ENCODE measurements at regions not wholly inside any gene's neighbourhood (a gene's known extent, or its start where the extent isn't known, plus 50 kb on each side); places are given as distances from the start of the nearest gene placed in this dataset.

DNA sequence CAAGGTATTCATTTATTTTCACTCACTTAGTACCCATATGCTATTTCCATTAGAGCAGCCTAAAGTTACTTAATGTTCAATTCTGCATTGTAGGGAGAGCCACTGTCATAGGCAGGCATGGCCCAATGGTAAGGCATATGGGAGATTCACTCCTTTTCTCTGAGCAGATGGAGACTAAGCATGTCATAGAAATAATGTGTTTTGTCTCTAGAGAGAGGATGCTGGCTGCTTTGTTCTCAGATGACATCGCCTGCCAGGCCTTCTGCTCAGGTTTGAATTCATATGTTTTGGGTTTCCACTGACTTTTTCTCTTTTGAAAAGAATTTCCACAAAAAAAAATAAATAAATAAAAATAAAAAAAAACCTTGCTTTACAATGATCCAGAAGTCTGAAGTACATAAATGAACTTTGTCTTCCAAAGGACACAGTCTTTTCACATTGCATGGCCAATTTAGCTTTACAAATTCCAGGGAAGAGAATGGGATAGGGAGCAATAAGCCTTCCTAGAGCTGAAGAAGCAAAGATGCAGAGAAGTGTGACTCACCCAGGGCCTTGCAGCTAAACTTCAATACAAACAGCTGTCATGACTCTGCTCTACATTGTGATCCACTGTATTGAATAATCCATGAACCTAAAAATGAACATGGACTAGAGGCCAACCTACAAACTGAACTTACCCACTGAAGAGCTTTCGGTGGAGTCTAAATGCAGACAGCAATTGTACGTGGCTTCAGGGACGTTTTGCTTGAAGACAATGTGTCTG, 422.5 kb downstream of the CMPK2 start:
- TF ChIP-seq, protein P1, sequence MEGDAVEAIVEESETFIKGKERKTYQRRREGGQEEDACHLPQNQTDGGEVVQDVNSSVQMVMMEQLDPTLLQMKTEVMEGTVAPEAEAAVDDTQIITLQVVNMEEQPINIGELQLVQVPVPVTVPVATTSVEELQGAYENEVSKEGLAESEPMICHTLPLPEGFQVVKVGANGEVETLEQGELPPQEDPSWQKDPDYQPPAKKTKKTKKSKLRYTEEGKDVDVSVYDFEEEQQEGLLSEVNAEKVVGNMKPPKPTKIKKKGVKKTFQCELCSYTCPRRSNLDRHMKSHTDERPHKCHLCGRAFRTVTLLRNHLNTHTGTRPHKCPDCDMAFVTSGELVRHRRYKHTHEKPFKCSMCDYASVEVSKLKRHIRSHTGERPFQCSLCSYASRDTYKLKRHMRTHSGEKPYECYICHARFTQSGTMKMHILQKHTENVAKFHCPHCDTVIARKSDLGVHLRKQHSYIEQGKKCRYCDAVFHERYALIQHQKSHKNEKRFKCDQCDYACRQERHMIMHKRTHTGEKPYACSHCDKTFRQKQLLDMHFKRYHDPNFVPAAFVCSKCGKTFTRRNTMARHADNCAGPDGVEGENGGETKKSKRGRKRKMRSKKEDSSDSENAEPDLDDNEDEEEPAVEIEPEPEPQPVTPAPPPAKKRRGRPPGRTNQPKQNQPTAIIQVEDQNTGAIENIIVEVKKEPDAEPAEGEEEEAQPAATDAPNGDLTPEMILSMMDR (conservative IDR thresholded peaks at IDR 0.05), result no peak
- Mint-ChIP-seq H3K4me3 (no peak overlapping the region), H3K9me3 (no peaks in the 10 kb centered on the region), H3K36me3 (no peaks in the 10 kb centered on the region), H3K4me1 (ENCODE audit: unreplicated experiment) (peaks cover 24% of the 10 kb centered on the region), H3K27ac (no peak overlapping the region), H3K27me3 (no peaks in the 10 kb centered on the region)
- DNase-seq (ENCODE audit: extremely low spot score, unreplicated experiment), result no peak

DNA sequence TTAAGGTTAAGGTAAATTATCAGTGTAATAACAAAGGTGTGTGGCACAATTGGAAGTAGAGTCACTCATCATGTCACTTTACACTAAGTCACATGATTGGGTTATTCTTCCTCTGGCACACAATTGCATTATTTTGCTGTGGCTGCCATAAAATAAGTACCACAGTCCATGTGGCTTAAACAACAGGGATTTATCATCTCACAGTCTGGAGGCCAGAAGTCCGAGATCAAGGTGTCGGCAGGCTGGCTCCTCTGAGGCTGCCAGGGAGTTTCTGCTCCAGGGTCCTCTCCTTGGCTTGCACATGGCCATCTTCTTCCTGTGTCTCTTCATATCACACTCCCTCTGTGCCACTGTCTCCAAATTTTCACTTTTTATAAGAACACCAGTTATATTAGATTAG, 421.2 kb downstream of the CMPK2 start:
- TF ChIP-seq, protein P1 (conservative IDR thresholded peaks at IDR 0.05), result no peak
- Mint-ChIP-seq H3K4me3 (no peak overlapping the region), H3K9me3 (no peaks in the 10 kb centered on the region), H3K4me1 (ENCODE audit: unreplicated experiment) (peaks cover 31% of the 10 kb centered on the region), H3K27me3 (no peaks in the 10 kb centered on the region), H3K36me3 (no peaks in the 10 kb centered on the region), H3K27ac (no peak overlapping the region)
- DNase-seq (ENCODE audit: extremely low spot score, unreplicated experiment), result no peak

DNA sequence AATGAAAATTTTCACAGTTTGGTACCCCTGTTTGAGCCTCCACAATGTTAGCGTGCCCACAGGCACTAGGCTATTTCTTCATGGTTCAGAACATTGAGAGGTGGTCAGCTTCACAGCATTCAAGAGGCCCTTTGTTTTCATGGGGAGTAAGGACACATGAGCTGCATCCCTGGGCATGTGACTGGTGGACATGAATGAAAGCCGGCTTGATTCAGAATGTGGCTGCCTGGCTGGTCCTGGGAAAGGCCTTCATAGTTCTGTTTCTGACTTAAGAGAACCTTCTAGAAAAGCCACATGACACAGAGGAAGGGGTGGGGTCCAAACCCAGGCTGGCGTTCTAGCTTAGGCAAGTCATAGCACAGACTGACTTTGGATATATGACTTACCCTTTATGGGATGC, 420.6 kb downstream of the CMPK2 start:
- DNase-seq (ENCODE audit: extremely low spot score, unreplicated experiment), result no peak
- Mint-ChIP-seq H3K4me1 (ENCODE audit: unreplicated experiment) (peaks cover 31% of the 10 kb centered on the region), H3K27me3 (no peaks in the 10 kb centered on the region), H3K4me3 (no peak overlapping the region), H3K9me3 (no peaks in the 10 kb centered on the region), H3K27ac (no peak overlapping the region), H3K36me3 (no peaks in the 10 kb centered on the region)
- TF ChIP-seq, protein P1 (conservative IDR thresholded peaks at IDR 0.05), result no peak

DNA sequence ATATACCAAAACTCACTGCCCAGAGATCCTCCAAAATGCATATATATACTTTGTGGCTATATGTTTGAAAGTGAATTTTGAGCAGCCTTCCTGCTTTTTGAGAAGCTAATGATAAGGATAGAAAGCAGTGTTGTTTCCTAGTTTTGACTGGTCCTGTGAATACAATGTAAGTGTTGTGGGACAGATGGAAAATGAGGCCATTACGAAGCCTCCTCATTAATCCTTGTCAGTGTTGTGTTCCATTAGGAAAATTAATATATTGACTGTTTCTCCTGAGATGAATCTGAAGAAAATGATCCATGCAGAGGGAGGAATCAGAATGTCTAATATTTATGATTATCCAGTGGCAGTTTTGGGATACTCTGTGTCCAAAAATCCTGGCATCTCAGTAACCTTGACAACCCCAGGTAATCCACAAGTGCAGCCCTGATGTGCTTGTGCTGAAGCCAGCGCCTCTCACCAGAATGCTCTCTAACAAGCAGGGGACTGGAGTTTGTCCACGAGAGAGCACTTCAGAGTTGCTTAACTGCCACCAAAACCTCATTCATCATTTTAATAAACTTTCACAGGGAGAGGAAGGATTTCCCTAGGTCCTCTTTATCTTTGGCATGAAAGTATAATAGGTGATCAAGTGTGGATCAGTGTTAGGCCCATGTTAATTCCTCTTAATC, 418.6 kb downstream of the CMPK2 start:
- no peaks in the 10 kb centered on the region for H3K27me3 Mint-ChIP-seq
- no peak overlapping the region for H3K27ac Mint-ChIP-seq
- no peaks in the 10 kb centered on the region for H3K36me3 Mint-ChIP-seq
- TF ChIP-seq, protein P1 (conservative IDR thresholded peaks at IDR 0.05), result no peak
- no peak overlapping the region for H3K4me3 Mint-ChIP-seq
- peaks cover 23% of the 10 kb centered on the region for H3K4me1 Mint-ChIP-seq (ENCODE audit: unreplicated experiment)
- no peak for DNase-seq (ENCODE audit: extremely low spot score, unreplicated experiment)
- no peaks in the 10 kb centered on the region for H3K9me3 Mint-ChIP-seq

DNA sequence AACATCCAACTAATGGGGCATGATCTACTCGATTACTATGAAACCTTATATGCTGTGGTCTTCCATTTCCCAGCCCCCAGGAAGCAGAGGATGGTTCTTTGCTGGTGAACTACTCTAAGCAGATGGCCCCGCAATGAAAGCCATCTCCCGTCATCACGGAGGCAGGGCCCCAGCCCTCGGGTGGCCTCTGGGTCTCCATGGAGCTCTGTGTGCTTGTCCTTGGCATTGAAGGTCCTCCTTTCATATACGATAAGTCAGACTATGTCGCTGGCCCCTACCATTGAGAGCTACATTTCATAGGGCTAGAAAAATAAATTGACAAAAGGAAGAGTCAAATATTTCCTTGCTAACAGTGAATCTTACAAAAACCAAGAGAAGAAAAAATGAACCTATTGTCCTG, 416.8 kb downstream of the CMPK2 start:
- Mint-ChIP-seq H3K27ac (no peak overlapping the region), H3K9me3 (peaks cover 3% of the 10 kb centered on the region), H3K4me3 (no peak overlapping the region), H3K36me3 (no peaks in the 10 kb centered on the region), H3K27me3 (no peaks in the 10 kb centered on the region), H3K4me1 (ENCODE audit: unreplicated experiment) (peaks cover 16% of the 10 kb centered on the region)
- TF ChIP-seq, protein P1 (conservative IDR thresholded peaks at IDR 0.05), result no peak
- no peak for DNase-seq (ENCODE audit: extremely low spot score, unreplicated experiment)

Measured in type B pancreatic cell (in vitro differentiated cells).